ENCODE measurements at regions not wholly inside any gene's neighbourhood (a gene's known extent, or its start where the extent isn't known, plus 50 kb on each side); places are given as distances from the start of the nearest gene placed in this dataset.

- no peak for DNase-seq
- no peaks in the 10 kb centered on the region for H3K27me3 ChIP-seq
- no peaks in the 10 kb centered on the region for H3K9me3 ChIP-seq
- intact Hi-C loops (cut with DNase I): no loop called here
- H3K4me1 ChIP-seq: no peaks in the 10 kb centered on the region
- no peaks in the 10 kb centered on the region for H3K36me3 ChIP-seq
- WGBS, 2 donors: 42 to 53% methylated on average over 1 of the region's 1 CpG
- no peak for TF ChIP-seq CTCF (IDR thresholded peaks at IDR 0.05)
- no peak for TF ChIP-seq POLR2A (IDR thresholded peaks at IDR 0.05)
- H3K27ac ChIP-seq: no peak overlapping the region
- H3K4me3 ChIP-seq: no peak overlapping the region
Observed at GRCh38 chr5:152995214-152995725, 495.2 kb upstream of the GRIA1 start.

DNA sequence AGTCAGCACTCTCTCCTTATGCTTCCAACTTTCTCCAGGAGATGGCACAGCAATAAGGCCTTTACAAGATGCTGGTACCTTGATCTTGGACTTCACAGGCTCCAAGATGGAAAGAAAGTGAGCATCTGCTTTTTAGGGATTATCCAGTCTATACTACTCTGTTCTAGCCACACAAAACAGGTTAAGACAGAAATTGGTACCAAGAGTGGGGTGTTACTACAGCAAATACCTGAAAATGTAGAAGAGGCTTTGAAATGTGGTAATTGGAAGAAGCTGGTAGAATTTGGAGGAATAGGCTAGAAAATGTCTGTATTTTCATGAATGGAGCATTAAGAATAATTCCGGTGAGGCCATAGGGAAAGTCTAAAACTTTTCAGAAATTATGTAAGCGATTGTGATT lies 484.8 kb upstream of the GRIA1 start:
- DNase-seq: no peak
- Histone ChIP-seq H3K27me3 (no peaks in the 10 kb centered on the region), H3K4me3 (no peak overlapping the region), H3K9me3 (peaks cover 0 to 4% (median 0%) of the 10 kb centered on the region in 3 donors), H3K4me1 (no peaks in the 10 kb centered on the region), H3K27ac (no peak overlapping the region), H3K36me3 (no peaks in the 10 kb centered on the region)
- no peak for TF ChIP-seq POLR2A (IDR thresholded peaks at IDR 0.05)
- TF ChIP-seq CTCF (IDR thresholded peaks at IDR 0.05): no peak
- WGBS, 2 donors: 72 to 74% methylated on average over 2 of the region's 2 CpGs
- intact Hi-C loops (cut with DNase I): no loop called here

- Histone ChIP-seq H3K9me3 (peaks cover 0 to 4% (median 0%) of the 10 kb centered on the region in 3 donors), H3K27me3 (no peaks in the 10 kb centered on the region), H3K27ac (no peak overlapping the region), H3K4me3 (no peak overlapping the region), H3K36me3 (no peaks in the 10 kb centered on the region), H3K4me1 (no peaks in the 10 kb centered on the region)
- 73 to 81% methylated on average over 3 of the region's 3 CpGs for WGBS, 2 donors
- TF ChIP-seq POLR2A (IDR thresholded peaks at IDR 0.05): no peak
- TF ChIP-seq CTCF (IDR thresholded peaks at IDR 0.05): no peak
- intact Hi-C loops (cut with DNase I): no loop called here
- no peak for DNase-seq
Observed at GRCh38 chr5:153006681-153007080, 483.8 kb upstream of the GRIA1 start.

DNA sequence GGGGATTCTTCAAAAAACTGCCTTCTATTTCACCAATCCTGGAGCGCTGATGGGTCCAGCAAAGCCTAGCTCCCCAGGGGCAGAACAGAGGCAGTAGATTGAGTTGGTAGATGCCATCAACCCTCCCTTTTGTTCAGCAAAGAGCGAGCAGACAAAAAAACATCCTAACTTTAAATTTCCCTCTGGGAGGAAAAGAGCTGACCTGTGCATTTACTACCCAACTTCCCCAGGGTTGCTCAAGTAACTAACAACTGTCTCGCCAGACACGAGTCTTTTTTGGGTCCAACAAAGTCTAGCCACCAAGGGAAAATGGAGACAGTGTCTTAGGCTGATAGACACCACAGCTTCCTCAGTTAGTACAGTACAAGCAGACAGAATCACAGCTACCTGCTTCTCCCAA lies 476.3 kb upstream of the GRIA1 start:
- no peaks in the 10 kb centered on the region for H3K4me1 ChIP-seq
- WGBS, 2 donors: 70% methylated on average over 2 to 4 of the region's 4 CpGs
- H3K27me3 ChIP-seq: no peaks in the 10 kb centered on the region
- intact Hi-C loops (cut with DNase I): no loop called here
- peaks cover 0 to 4% (median 0%) of the 10 kb centered on the region in 3 donors for H3K9me3 ChIP-seq
- H3K36me3 ChIP-seq: no peaks in the 10 kb centered on the region
- no peak overlapping the region for H3K27ac ChIP-seq
- TF ChIP-seq POLR2A (IDR thresholded peaks at IDR 0.05): no peak
- no peak for TF ChIP-seq CTCF (IDR thresholded peaks at IDR 0.05)
- no peak overlapping the region for H3K4me3 ChIP-seq
- no peak for DNase-seq

GRCh38 chr5:153018121-153018520 lies 472.3 kb upstream of the GRIA1 start:
- Histone ChIP-seq H3K27me3 (no peaks in the 10 kb centered on the region), H3K4me1 (no peaks in the 10 kb centered on the region), H3K4me3 (no peak overlapping the region), H3K9me3 (peaks cover 0 to 8% (median 4%) of the 10 kb centered on the region in 3 donors), H3K27ac (no peak overlapping the region), H3K36me3 (no peaks in the 10 kb centered on the region)
- TF ChIP-seq CTCF (IDR thresholded peaks at IDR 0.05): no peak
- TF ChIP-seq POLR2A (IDR thresholded peaks at IDR 0.05): no peak
- 85 to 87% methylated on average over 4 of the region's 4 CpGs for WGBS, 2 donors
- intact Hi-C loops (cut with DNase I): no loop called here
- DNase-seq: no peak
